Activated T-helper 17 cell treated with anti-CD3 and anti-CD28 coated beads, Interleukin-2, amount 50 U/mL, for 72 hours (primary cell): ENCODE measurements at regions not wholly inside any gene's neighbourhood (a gene's known extent, or its start where the extent isn't known, plus 50 kb on each side); places are given as distances from the start of the nearest gene placed in this dataset.

ENCODE experiments used
- ATAC-seq: fragments of 150-1000 bp; cut with Tn5 transposase; replicated peaks from 2 replicates; pipeline ENCODE4 v1.10.0; 2021; ENCODE audit warnings: mild to moderate bottlenecking, moderate library complexity
- H3K27ac Mint-ChIP-seq: one replicate; pipeline ENCODE4 v1.8.0; 2022; ENCODE audit warnings: mixed read lengths
- H3K27me3 Mint-ChIP-seq: one replicate; pipeline ENCODE4 v1.8.0; 2022; ENCODE audit warnings: mixed read lengths
- H3K36me3 Mint-ChIP-seq: one replicate; pipeline ENCODE4 v1.8.0; 2022; ENCODE audit warnings: low read depth, mild to moderate bottlenecking, mixed read lengths
- H3K4me1 Mint-ChIP-seq: one replicate; pipeline ENCODE4 v1.8.0; 2022; ENCODE audit warnings: mixed read lengths
- H3K4me3 Mint-ChIP-seq: one replicate; pipeline ENCODE4 v1.8.0; 2022; ENCODE audit warnings: mild to moderate bottlenecking, mixed read lengths
- H3K9me3 Mint-ChIP-seq: one replicate; pipeline ENCODE4 v1.8.0; 2022; ENCODE audit warnings: mixed read lengths

GRCh38 chr1:116218922-116219321 lies 107.7 kb downstream of the MAB21L3 start:
- Mint-ChIP-seq H3K27me3 (no peaks in the 10 kb centered on the region), H3K36me3 (no peaks in the 10 kb centered on the region), H3K4me1 (peaks cover 4% of the 10 kb centered on the region), H3K27ac (no peak overlapping the region), H3K9me3 (no peaks in the 10 kb centered on the region), H3K4me3 (no peak overlapping the region)
- no peak for ATAC-seq

DNA sequence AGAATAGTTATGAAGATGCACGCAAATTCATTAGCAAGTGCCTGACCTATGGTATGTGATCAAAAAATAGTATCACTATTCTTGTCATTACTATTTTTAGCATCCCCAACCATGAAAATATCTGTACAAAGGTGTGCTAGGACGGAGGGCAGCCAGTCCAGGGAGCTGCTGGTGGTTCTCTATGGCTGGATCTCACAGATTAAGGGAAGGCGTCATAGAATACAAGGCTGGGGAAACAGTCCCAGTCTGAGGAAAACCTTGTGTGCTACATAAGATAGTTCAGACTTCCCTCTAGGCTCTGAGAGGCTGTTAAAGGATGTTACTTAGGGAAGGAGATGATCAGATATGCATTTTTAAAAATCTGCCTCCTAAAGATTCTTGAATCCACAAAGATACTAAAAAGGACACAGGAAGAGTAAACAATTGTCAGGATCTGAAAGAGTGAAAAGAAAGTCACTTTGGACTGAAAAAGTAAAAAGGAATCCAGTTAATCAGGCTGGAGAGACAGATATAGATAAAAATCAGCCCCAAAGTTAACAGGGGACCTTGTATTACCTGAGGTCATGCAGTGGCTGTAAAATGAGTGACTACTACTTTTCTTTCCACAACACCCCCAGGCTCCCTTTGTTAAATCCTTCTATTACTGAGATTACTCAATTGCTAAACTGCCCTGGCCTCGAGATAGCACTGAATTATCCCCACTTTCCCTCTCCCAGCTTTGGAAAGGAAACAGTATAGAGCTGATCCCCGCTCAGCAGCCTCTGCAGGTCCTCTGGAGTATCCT lies 108.6 kb downstream of the MAB21L3 start:
- Mint-ChIP-seq H3K27me3 (no peaks in the 10 kb centered on the region), H3K9me3 (no peaks in the 10 kb centered on the region), H3K36me3 (no peaks in the 10 kb centered on the region), H3K4me3 (no peak overlapping the region), H3K4me1 (peaks cover 4% of the 10 kb centered on the region), H3K27ac (no peak overlapping the region)
- no peak for ATAC-seq

DNA sequence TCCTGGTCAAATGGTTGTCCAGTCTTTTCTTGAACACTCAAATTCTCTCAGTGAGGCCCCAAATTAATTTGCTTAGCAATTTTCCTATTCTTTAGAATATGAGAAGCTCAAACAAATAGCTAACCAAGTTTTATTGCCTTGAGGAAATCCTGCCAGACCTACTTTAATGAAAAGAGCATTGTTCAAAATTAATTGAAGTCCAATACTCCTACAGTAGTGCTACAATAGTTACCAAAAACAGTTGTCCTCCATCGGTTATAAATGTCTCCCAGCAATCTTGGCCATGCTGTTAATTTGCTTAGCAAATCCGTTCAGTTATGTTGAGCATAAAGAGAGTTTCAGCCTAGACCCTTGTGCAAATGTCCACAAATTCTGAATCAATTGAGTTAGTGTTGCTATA lies 112.9 kb downstream of the MAB21L3 start:
- H3K27ac Mint-ChIP-seq = no peak overlapping the region
- H3K4me1 Mint-ChIP-seq = peaks cover 4% of the 10 kb centered on the region
- H3K27me3 Mint-ChIP-seq = peaks cover 3% of the 10 kb centered on the region
- no peaks in the 10 kb centered on the region for H3K9me3 Mint-ChIP-seq
- no peaks in the 10 kb centered on the region for H3K36me3 Mint-ChIP-seq
- ATAC-seq = no peak
- H3K4me3 Mint-ChIP-seq = no peak overlapping the region

DNA sequence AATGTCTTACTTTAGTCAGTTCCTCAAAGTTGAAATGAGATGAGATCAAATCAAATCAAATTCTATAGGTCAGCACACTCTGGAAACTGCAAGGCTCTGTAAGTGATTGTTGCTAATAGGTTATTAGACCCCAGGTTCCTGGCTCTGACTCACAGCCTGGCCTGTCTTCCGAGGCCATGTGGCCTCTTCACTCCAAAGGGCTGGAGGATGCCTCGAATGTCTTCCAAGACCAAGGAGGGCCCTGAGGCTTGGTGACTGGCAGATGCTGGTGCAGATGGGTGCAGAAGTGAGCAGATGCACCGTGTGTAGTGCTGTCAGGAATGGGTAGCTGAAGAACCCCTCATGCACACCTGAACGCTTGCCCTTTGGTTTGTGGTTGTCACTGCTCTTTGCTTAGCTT lies 113.4 kb downstream of the MAB21L3 start:
- Mint-ChIP-seq H3K4me3 (no peak overlapping the region), H3K27me3 (peaks cover 3% of the 10 kb centered on the region), H3K9me3 (no peaks in the 10 kb centered on the region), H3K27ac (no peak overlapping the region), H3K36me3 (no peaks in the 10 kb centered on the region), H3K4me1 (peaks cover 4% of the 10 kb centered on the region)
- no peak for ATAC-seq

GRCh38 chr1:116226017-116226416 lies 114.8 kb downstream of the MAB21L3 start:
- Mint-ChIP-seq H3K36me3 (no peaks in the 10 kb centered on the region), H3K4me1 (peaks cover 4% of the 10 kb centered on the region), H3K4me3 (no peak overlapping the region), H3K27ac (no peak overlapping the region), H3K9me3 (no peaks in the 10 kb centered on the region), H3K27me3 (peaks cover 3% of the 10 kb centered on the region)
- no peak for ATAC-seq

- H3K4me1 Mint-ChIP-seq = peaks cover 6% of the 10 kb centered on the region
- H3K9me3 Mint-ChIP-seq = no peaks in the 10 kb centered on the region
- ATAC-seq = no peak
- peaks cover 3% of the 10 kb centered on the region for H3K27me3 Mint-ChIP-seq
- H3K4me3 Mint-ChIP-seq = no peak overlapping the region
- no peaks in the 10 kb centered on the region for H3K36me3 Mint-ChIP-seq
- no peak overlapping the region for H3K27ac Mint-ChIP-seq
Observed at GRCh38 chr1:116228511-116228910, 117.3 kb downstream of the MAB21L3 start.

GRCh38 chr1:116230712-116231111 lies 119.5 kb downstream of the MAB21L3 start:
- Mint-ChIP-seq H3K4me3 (no peak overlapping the region), H3K4me1 (peaks cover 6% of the 10 kb centered on the region), H3K27ac (no peak overlapping the region), H3K27me3 (peaks cover 3% of the 10 kb centered on the region), H3K36me3 (no peaks in the 10 kb centered on the region), H3K9me3 (no peaks in the 10 kb centered on the region)
- ATAC-seq = no peak

GRCh38 chr1:116231752-116232151 lies 120.6 kb downstream of the MAB21L3 start:
- Mint-ChIP-seq H3K27me3 (no peaks in the 10 kb centered on the region), H3K9me3 (no peaks in the 10 kb centered on the region), H3K4me3 (no peak overlapping the region), H3K36me3 (no peaks in the 10 kb centered on the region), H3K4me1 (peaks cover 6% of the 10 kb centered on the region), H3K27ac (no peak overlapping the region)
- ATAC-seq = no peak

GRCh38 chr1:116232989-116233514 lies 121.9 kb downstream of the MAB21L3 start:
- no peaks in the 10 kb centered on the region for H3K36me3 Mint-ChIP-seq
- no peaks in the 10 kb centered on the region for H3K27me3 Mint-ChIP-seq
- H3K4me3 Mint-ChIP-seq = no peak overlapping the region
- H3K9me3 Mint-ChIP-seq = no peaks in the 10 kb centered on the region
- no peak for ATAC-seq
- H3K4me1 Mint-ChIP-seq = peaks cover 6% of the 10 kb centered on the region
- H3K27ac Mint-ChIP-seq = no peak overlapping the region

- Mint-ChIP-seq H3K27ac (no peak overlapping the region), H3K4me3 (no peak overlapping the region), H3K4me1 (peaks cover 6% of the 10 kb centered on the region), H3K27me3 (no peaks in the 10 kb centered on the region), H3K36me3 (no peaks in the 10 kb centered on the region), H3K9me3 (no peaks in the 10 kb centered on the region)
- ATAC-seq = no peak
Observed at GRCh38 chr1:116234429-116234828, 123.2 kb downstream of the MAB21L3 start.

- no peak for ATAC-seq
- H3K4me3 Mint-ChIP-seq = no peak overlapping the region
- no peaks in the 10 kb centered on the region for H3K9me3 Mint-ChIP-seq
- no peak overlapping the region for H3K27ac Mint-ChIP-seq
- no peaks in the 10 kb centered on the region for H3K36me3 Mint-ChIP-seq
- peaks cover 3% of the 10 kb centered on the region for H3K27me3 Mint-ChIP-seq
- no peaks in the 10 kb centered on the region for H3K4me1 Mint-ChIP-seq
Observed at GRCh38 chr1:116239916-116240315, 128.7 kb downstream of the MAB21L3 start.

- Mint-ChIP-seq H3K4me3 (no peak overlapping the region), H3K9me3 (no peaks in the 10 kb centered on the region), H3K36me3 (no peaks in the 10 kb centered on the region), H3K4me1 (no peaks in the 10 kb centered on the region), H3K27me3 (peaks cover 6% of the 10 kb centered on the region), H3K27ac (no peak overlapping the region)
- no peak for ATAC-seq
Observed at GRCh38 chr1:116242741-116243140, 130.3 kb upstream of the ATP1A1 start.

- Mint-ChIP-seq H3K4me3 (no peak overlapping the region), H3K27me3 (peaks cover 6% of the 10 kb centered on the region), H3K9me3 (no peaks in the 10 kb centered on the region), H3K36me3 (no peaks in the 10 kb centered on the region), H3K27ac (no peak overlapping the region), H3K4me1 (no peaks in the 10 kb centered on the region)
- no peak for ATAC-seq
Observed at GRCh38 chr1:116243333-116244054, 129.6 kb upstream of the ATP1A1 start.

DNA sequence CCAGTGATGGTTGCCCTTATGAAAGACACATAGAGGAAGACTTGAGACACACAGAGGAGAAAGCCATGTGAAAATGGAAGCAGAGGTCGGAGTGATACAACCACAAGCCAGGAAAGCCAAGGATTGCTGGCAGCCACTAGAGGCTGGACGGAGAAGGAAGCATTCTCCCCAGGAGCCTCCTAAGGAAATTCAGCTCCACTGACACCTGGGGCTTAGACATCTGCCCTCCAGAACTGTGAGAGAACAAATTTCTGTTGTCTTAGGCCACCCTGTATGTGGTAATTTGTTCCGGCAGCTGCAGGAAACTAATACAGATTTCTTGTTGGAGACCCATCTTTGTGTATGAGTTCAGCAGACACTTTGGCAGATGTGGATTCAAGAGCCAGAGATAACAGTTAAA lies 126.9 kb upstream of the ATP1A1 start:
- no peak for ATAC-seq
- no peaks in the 10 kb centered on the region for H3K36me3 Mint-ChIP-seq
- H3K27ac Mint-ChIP-seq = no peak overlapping the region
- no peaks in the 10 kb centered on the region for H3K9me3 Mint-ChIP-seq
- no peaks in the 10 kb centered on the region for H3K4me1 Mint-ChIP-seq
- peaks cover 3% of the 10 kb centered on the region for H3K27me3 Mint-ChIP-seq
- H3K4me3 Mint-ChIP-seq = no peak overlapping the region

DNA sequence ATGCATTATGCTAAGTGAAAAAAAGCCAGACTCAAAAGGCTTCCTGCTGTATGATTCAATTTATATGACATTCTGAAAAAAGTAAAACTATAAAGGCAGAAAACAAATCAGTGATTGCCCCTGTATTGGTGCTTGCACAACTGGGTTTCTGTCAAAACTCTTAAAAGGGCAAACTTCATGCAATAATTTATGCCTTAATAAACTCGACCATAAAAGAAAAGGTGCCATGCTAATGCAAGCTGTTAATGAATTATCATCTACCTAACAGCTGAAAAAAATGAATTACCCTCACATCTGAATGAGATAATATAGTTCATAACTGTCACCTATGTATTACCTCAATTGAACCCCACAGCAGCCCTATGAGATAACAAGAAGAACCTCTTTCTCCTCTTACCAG lies 120.8 kb upstream of the ATP1A1 start:
- no peak overlapping the region for H3K27ac Mint-ChIP-seq
- ATAC-seq = no peak
- no peak overlapping the region for H3K4me3 Mint-ChIP-seq
- H3K27me3 Mint-ChIP-seq = no peaks in the 10 kb centered on the region
- H3K9me3 Mint-ChIP-seq = no peaks in the 10 kb centered on the region
- no peaks in the 10 kb centered on the region for H3K4me1 Mint-ChIP-seq
- no peaks in the 10 kb centered on the region for H3K36me3 Mint-ChIP-seq
